HepG2 (cell line): ENCODE measurements at regions not wholly inside any gene's neighbourhood (a gene's known extent, or its start where the extent isn't known, plus 50 kb on each side); places are given as distances from the start of the nearest gene placed in this dataset.

Experiments used
- BHLHE40 ChIP-seq: IDR thresholded peaks from 2 replicates; pipeline ENCODE4 v1.6.1; 2011; ENCODE audit warnings: low read length, improper control_type of control experiment
- CEBPB ChIP-seq: IDR thresholded peaks from 2 replicates; pipeline ENCODE4 v1.6.1; 2011; ENCODE audit warnings: low read depth, low read length, improper control_type of control experiment, borderline replicate concordance
- CENPT ChIP-seq: sonication (generic); formaldehyde crosslinking; IDR thresholded peaks from 2 replicates; pipeline ENCODE4 v1.8.0; 2022; ENCODE audit warnings: low read depth, mild to moderate bottlenecking, moderate library complexity, missing genetic modification reagents
- CHD4 ChIP-seq: fragments of 200-600 bp; sonication (generic); IDR thresholded peaks from 2 replicates; pipeline ENCODE4 v1.7.0; 2017; ENCODE audit warnings: mild to moderate bottlenecking, low read length, borderline replicate concordance
- CTCF ChIP-seq: sonication (generic); formaldehyde crosslinking; IDR thresholded peaks from 2 replicates; pipeline ENCODE4 v1.5.0; 2020; ENCODE audit warnings: mild to moderate bottlenecking, missing genetic modification reagents, moderate library complexity
- FOXC1 ChIP-seq: sonication (generic); formaldehyde crosslinking; IDR thresholded peaks from 2 replicates; pipeline ENCODE4 v1.8.0; 2022; ENCODE audit warnings: mild to moderate bottlenecking, missing genetic modification reagents, borderline replicate concordance
- KDM4B ChIP-seq: sonication (generic); formaldehyde crosslinking; IDR thresholded peaks from 2 replicates; pipeline ENCODE4 v1.4.0; 2020; ENCODE audit warnings: missing genetic modification reagents
- NFE2L2 ChIP-seq: fragments of 150-350 bp; IDR thresholded peaks from 2 replicates; pipeline ENCODE4 v1.6.1; 2014; ENCODE audit warnings: low read length
- POLR2A ChIP-seq, 2 experiments: IDR thresholded peaks; 2 replicates each; pipeline ENCODE4 v1.6.1; 2011; ENCODE audit warnings: low read depth in 2 of 2, low read length in 2 of 2, mild to moderate bottlenecking in 1 of 2, moderate library complexity in 1 of 2; ENCODE audit not compliant: insufficient read depth in 1 of 2
- SAP130 ChIP-seq: IDR thresholded peaks from 2 replicates; pipeline ENCODE4 v1.6.1; 2016; ENCODE audit warnings: low read depth
- ZBTB39 ChIP-seq: sonication (generic); formaldehyde crosslinking; IDR thresholded peaks from 2 replicates; pipeline ENCODE4 v1.5.0; 2020; ENCODE audit warnings: missing genetic modification reagents
- ZNF740 ChIP-seq: sonication (generic); formaldehyde crosslinking; IDR thresholded peaks from 2 replicates; pipeline ENCODE4 v1.4.0; 2020; ENCODE audit warnings: missing genetic modification reagents

- no peak for TF ChIP-seq FOXC1 (CRISPR knock-in tag)
- TF ChIP-seq BHLHE40: no peak
- no peak for TF ChIP-seq POLR2A (IDR thresholded peaks at IDR 0.05; ENCODE audit: insufficient read depth in 1 of 2, low read depth in 2 of 2, low read length in 2 of 2)
- TF ChIP-seq CHD4: no peak
- TF ChIP-seq KDM4B (CRISPR knock-in tag): no peak
- no peak for TF ChIP-seq ZBTB39 (CRISPR knock-in tag)
- no peak for TF ChIP-seq SAP130 (CRISPR knock-in tag)
- TF ChIP-seq CEBPB: no peak
- TF ChIP-seq ZNF740 (CRISPR knock-in tag): no peak
- TF ChIP-seq CTCF: no peak
- no peak for TF ChIP-seq NFE2L2
- TF ChIP-seq CENPT (CRISPR knock-in tag): no peak
Observed at GRCh38 chr12:125674554-125675338, 609.5 kb downstream of the AACS start.
